ENCODE measurements at regions not wholly inside any gene's neighbourhood (a gene's known extent, or its start where the extent isn't known, plus 50 kb on each side); places are given as distances from the start of the nearest gene placed in this dataset.

DNA sequence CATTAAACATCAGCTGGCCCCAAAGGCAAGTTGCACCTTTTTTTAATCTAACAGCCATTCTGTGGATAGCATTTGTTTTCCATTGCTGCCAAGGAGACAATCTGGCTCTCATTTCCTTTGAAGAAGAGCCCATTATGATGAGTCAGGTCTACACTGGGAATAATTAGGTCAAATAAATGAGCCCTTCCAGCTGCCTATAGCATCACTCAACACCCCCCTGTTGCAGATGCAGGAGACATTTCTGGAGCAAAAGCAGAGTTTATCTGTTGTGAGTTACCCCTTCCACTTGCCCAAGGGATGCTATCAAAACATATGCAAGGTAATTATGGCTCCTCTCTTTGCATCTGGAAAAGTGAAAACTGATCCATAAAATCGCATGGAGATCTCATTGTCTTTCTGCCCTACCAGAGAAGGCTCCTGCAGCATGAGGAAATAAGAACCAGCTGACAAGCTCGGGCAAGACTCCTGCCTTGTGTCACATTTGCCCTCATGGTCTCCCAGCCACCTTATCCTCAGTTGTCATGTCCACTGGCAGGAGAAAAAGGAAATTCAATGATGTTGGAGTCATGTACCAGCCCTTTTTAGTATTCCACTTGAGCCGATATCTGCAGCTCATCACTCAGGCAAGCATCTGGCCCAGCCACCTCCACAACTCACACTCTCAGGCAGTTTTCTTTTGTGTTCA is 135.9 kb downstream of the SLC30A10 start:
- Histone ChIP-seq H3K9me1 (ENCODE audit: control insufficient read depth, extremely low read depth, insufficient read depth, low read length) (no peaks in the 10 kb centered on the region), H3K27ac (ENCODE audit: control insufficient read depth, insufficient read depth, low read length) (no peak overlapping the region), H3K27me3 (ENCODE audit: control insufficient read depth, extremely low read depth, insufficient read depth, low read length) (no peaks in the 10 kb centered on the region), H3K4me3 (ENCODE audit: control insufficient read depth in 2 of 3, extremely low read depth in 1 of 3, insufficient read depth in 2 of 3, low read depth in 1 of 3, low read length in 3 of 3) (no peak overlapping the region), H4K20me1 (ENCODE audit: control insufficient read depth, extremely low read depth, insufficient read depth, low read length) (no peaks in the 10 kb centered on the region), H3K4me2 (ENCODE audit: control insufficient read depth, extremely low read depth, insufficient read depth, low read depth, low read length) (no peak overlapping the region), H3K79me2 (ENCODE audit: control insufficient read depth, insufficient read depth, low read length) (no peaks in the 10 kb centered on the region), H3K36me3 (ENCODE audit: control insufficient read depth in 2 of 2, extremely low read depth in 1 of 2, insufficient read depth in 2 of 2, low read length in 2 of 2) (no peaks in the 10 kb centered on the region), H3K4me1 (ENCODE audit: control insufficient read depth, extremely low read depth, insufficient read depth, low read length) (no peaks in the 10 kb centered on the region), H3K9me3 (ENCODE audit: control insufficient read depth, low read depth, low read length) (no peaks in the 10 kb centered on the region), H3K9ac (ENCODE audit: control insufficient read depth, extremely low read depth, insufficient read depth, low read length) (no peak overlapping the region), H2AFZ (ENCODE audit: control insufficient read depth, low read length) (no peak overlapping the region)
- dilution Hi-C loops (cut with MboI; ENCODE audit: extremely low pct_ligation_motif_present, low sequenced_read_pairs): no loop called here
- TF ChIP-seq EZH2 (IDR thresholded peaks at IDR 0.05; ENCODE audit: low read length): no peak
- TF ChIP-seq, protein P1, sequence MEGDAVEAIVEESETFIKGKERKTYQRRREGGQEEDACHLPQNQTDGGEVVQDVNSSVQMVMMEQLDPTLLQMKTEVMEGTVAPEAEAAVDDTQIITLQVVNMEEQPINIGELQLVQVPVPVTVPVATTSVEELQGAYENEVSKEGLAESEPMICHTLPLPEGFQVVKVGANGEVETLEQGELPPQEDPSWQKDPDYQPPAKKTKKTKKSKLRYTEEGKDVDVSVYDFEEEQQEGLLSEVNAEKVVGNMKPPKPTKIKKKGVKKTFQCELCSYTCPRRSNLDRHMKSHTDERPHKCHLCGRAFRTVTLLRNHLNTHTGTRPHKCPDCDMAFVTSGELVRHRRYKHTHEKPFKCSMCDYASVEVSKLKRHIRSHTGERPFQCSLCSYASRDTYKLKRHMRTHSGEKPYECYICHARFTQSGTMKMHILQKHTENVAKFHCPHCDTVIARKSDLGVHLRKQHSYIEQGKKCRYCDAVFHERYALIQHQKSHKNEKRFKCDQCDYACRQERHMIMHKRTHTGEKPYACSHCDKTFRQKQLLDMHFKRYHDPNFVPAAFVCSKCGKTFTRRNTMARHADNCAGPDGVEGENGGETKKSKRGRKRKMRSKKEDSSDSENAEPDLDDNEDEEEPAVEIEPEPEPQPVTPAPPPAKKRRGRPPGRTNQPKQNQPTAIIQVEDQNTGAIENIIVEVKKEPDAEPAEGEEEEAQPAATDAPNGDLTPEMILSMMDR (optimal IDR thresholded peaks at IDR 0.05 in 1 of 3, IDR thresholded peaks at IDR 0.05 in 1 of 3, conservative IDR thresholded peaks at IDR 0.05 in 1 of 3; ENCODE audit: extremely low read depth in 1 of 3, insufficient read depth in 2 of 3, low read length in 3 of 3): no peak
- FAIRE-seq: no peak
- DNase-seq (ENCODE audit: low read depth, low spot score): no peak

DNA sequence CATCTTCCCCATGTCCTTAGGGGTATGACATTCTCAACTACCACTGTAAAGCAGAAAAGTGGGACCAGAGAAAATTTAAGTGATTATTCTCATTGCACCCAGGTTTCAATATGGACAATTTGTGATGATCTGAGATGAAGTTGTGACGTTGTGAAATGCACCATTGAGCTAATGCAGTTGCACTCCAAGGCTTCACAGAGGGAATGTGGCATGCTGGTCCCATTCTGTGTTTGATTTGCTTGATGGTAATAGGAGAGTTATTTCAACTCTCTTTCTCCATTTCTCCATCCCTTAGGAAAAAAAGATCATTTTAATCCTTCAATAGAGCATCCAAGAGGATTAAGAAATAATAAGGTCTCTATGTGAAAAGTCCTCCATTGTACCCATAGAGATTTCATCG is 136.6 kb downstream of the SLC30A10 start:
- DNase-seq (ENCODE audit: low read depth, low spot score): no peak
- no peak for FAIRE-seq
- TF ChIP-seq EZH2 (IDR thresholded peaks at IDR 0.05; ENCODE audit: low read length): no peak
- TF ChIP-seq, protein P1 (optimal IDR thresholded peaks at IDR 0.05 in 1 of 3, IDR thresholded peaks at IDR 0.05 in 1 of 3, conservative IDR thresholded peaks at IDR 0.05 in 1 of 3; ENCODE audit: extremely low read depth in 1 of 3, insufficient read depth in 2 of 3, low read length in 3 of 3): no peak
- no peaks in the 10 kb centered on the region for H3K27me3 ChIP-seq (ENCODE audit: control insufficient read depth, extremely low read depth, insufficient read depth, low read length)
- dilution Hi-C loops (cut with MboI; ENCODE audit: extremely low pct_ligation_motif_present, low sequenced_read_pairs): no loop called here
- H3K27ac ChIP-seq (ENCODE audit: control insufficient read depth, insufficient read depth, low read length): no peak overlapping the region
- H3K36me3 ChIP-seq (ENCODE audit: control insufficient read depth in 2 of 2, extremely low read depth in 1 of 2, insufficient read depth in 2 of 2, low read length in 2 of 2): no peaks in the 10 kb centered on the region
- no peak overlapping the region for H3K4me2 ChIP-seq (ENCODE audit: control insufficient read depth, extremely low read depth, insufficient read depth, low read depth, low read length)
- H3K9me1 ChIP-seq (ENCODE audit: control insufficient read depth, extremely low read depth, insufficient read depth, low read length): no peaks in the 10 kb centered on the region
- no peaks in the 10 kb centered on the region for H4K20me1 ChIP-seq (ENCODE audit: control insufficient read depth, extremely low read depth, insufficient read depth, low read length)
- no peak overlapping the region for H3K4me3 ChIP-seq (ENCODE audit: control insufficient read depth in 2 of 3, extremely low read depth in 1 of 3, insufficient read depth in 2 of 3, low read depth in 1 of 3, low read length in 3 of 3)
- H3K4me1 ChIP-seq (ENCODE audit: control insufficient read depth, extremely low read depth, insufficient read depth, low read length): no peaks in the 10 kb centered on the region
- H3K9me3 ChIP-seq (ENCODE audit: control insufficient read depth, low read depth, low read length): no peaks in the 10 kb centered on the region
- no peak overlapping the region for H3K9ac ChIP-seq (ENCODE audit: control insufficient read depth, extremely low read depth, insufficient read depth, low read length)
- no peaks in the 10 kb centered on the region for H3K79me2 ChIP-seq (ENCODE audit: control insufficient read depth, insufficient read depth, low read length)
- no peak overlapping the region for H2AFZ ChIP-seq (ENCODE audit: control insufficient read depth, low read length)
